Caco-2 (cell line): ENCODE measurements at regions not wholly inside any gene's neighbourhood (a gene's known extent, or its start where the extent isn't known, plus 50 kb on each side); places are given as distances from the start of the nearest gene placed in this dataset.

Experiments
- BruUV-seq: library from RNA; stranded (reverse); fragments of 400-500 nt; replicated peaks from 2 replicates; lab custom pipeline; 2021; lab: Mats Ljungman, UMichigan
- CTCF ChIA-PET: fragments of 300-600 bp; sonication (Branson Sonifier 250); formaldehyde crosslinking; loops from one replicate; lab custom pipeline; 2022; ENCODE audit warnings: antibody characterized with exemption; lab: Charles Lee
- POLR2A ChIA-PET: fragments of 300-600 bp; sonication (Branson Sonifier 250); formaldehyde crosslinking; loops from one replicate; lab custom pipeline; 2022; ENCODE audit warnings: antibody characterized with exemption; lab: Charles Lee
- DNase-seq, 2 experiments: peaks; one replicate each; pipeline versions ENCODE4 v3.0.0 to v3.0.0-alpha.2; 2020 to 2022
- H3K27me3 ChIP-seq: replicated peaks from 2 replicates; pipeline ENCODE4 v1.6.0; 2011; ENCODE audit warnings: low read length; ENCODE audit not compliant: control insufficient read depth, insufficient read depth
- H3K36me3 ChIP-seq: 2 replicates; pipeline ENCODE4 v1.5.1; 2011; ENCODE audit warnings: low read length; ENCODE audit not compliant: control insufficient read depth, insufficient read depth
- H3K4me1 ChIP-seq: fragments of 250-450 bp; sonication (Bioruptor Pico); 2 replicates; pipeline ENCODE4 v1.5.1; 2020; ENCODE audit warnings: mild to moderate bottlenecking
- H3K4me3 ChIP-seq: 2 replicates; pipeline ENCODE4 v1.5.1; 2011; ENCODE audit warnings: low read depth, mild to moderate bottlenecking, control low read depth, low read length
- H3K9me3 ChIP-seq: fragments of 250-450 bp; sonication (Bioruptor Pico); 2 replicates; pipeline ENCODE4 v1.5.1; 2020; ENCODE audit warnings: mild to moderate bottlenecking, moderate library complexity
- H3K27ac Mint-ChIP-seq: one replicate; pipeline ENCODE4 v1.8.0; 2022; ENCODE audit warnings: mixed read lengths; ENCODE audit not compliant: unreplicated experiment
- H3K27me3 Mint-ChIP-seq: one replicate; pipeline ENCODE4 v1.8.0; 2022; ENCODE audit warnings: mixed read lengths; ENCODE audit not compliant: insufficient read depth, unreplicated experiment
- H3K36me3 Mint-ChIP-seq: one replicate; pipeline ENCODE4 v1.8.0; 2022; ENCODE audit warnings: mild to moderate bottlenecking, mixed read lengths; ENCODE audit not compliant: insufficient read depth, unreplicated experiment
- H3K4me1 Mint-ChIP-seq: one replicate; pipeline ENCODE4 v1.8.0; 2022; ENCODE audit warnings: low read depth, mixed read lengths; ENCODE audit not compliant: unreplicated experiment
- H3K4me3 Mint-ChIP-seq: one replicate; pipeline ENCODE4 v1.8.0; 2022; ENCODE audit warnings: mild to moderate bottlenecking, moderate library complexity, mixed read lengths; ENCODE audit not compliant: unreplicated experiment
- H3K9me3 Mint-ChIP-seq: one replicate; pipeline ENCODE4 v1.8.0; 2022; ENCODE audit warnings: mixed read lengths; ENCODE audit not compliant: unreplicated experiment
- CTCF ChIP-seq, 2 experiments: fragments of 200-600 bp in 1 of 2; IDR thresholded peaks; 1 replicate in 1 of 2; 2 replicates in 1 of 2; pipeline versions ENCODE4 v1.5.1 to v1.8.0; 2011 to 2022; ENCODE audit warnings: antibody characterized with exemption in 1 of 2, control low read depth in 1 of 2, inconsistent platforms in 1 of 2, low read depth in 1 of 2, low read length in 1 of 2, mild to moderate bottlenecking in 1 of 2, moderate library complexity in 1 of 2; ENCODE audit not compliant: insufficient read depth in 1 of 2, severe bottlenecking in 1 of 2, unreplicated experiment in 1 of 2
- intact Hi-C: fragments of 100-400 bp; cut with micrococcal nuclease; formaldehyde crosslinking; loops from one replicate; pipeline ENCODE4 v1.10.0; 2022; ENCODE audit not compliant: unreplicated experiment

- Histone ChIP-seq H3K27me3 (no peaks in the 10 kb centered on the region), H3K4me3 (no peak overlapping the region), H3K9me3 (no peaks in the 10 kb centered on the region), H3K4me1 (no peaks in the 10 kb centered on the region), H3K36me3 (no peaks in the 10 kb centered on the region)
- no TSS peak for BruUV-seq
- Mint-ChIP-seq H3K4me1 (no peaks in the 10 kb centered on the region), H3K27me3 (no peaks in the 10 kb centered on the region), H3K27ac (no peak overlapping the region), H3K4me3 (no peak overlapping the region), H3K9me3 (no peaks in the 10 kb centered on the region), H3K36me3 (no peaks in the 10 kb centered on the region)
- TF ChIP-seq CTCF (IDR thresholded peaks at IDR 0.05; ENCODE audit: insufficient read depth in 1 of 2, low read depth in 1 of 2, low read length in 1 of 2, severe bottlenecking in 1 of 2, unreplicated experiment in 1 of 2): no peak
- DNase-seq: no peak
- ChIA-PET CTCF (no interaction called here), POLR2A (no interaction called here)
- intact Hi-C loops: no loop called here
These were observed 763.4 kb downstream of the PCDH18 start for GRCh38 chr4:136768925-136769275.

GRCh38 chr4:136768213-136768924, 763.9 kb downstream of the PCDH18 start:
- Mint-ChIP-seq H3K36me3 (no peaks in the 10 kb centered on the region), H3K4me1 (no peaks in the 10 kb centered on the region), H3K9me3 (no peaks in the 10 kb centered on the region), H3K27me3 (no peaks in the 10 kb centered on the region), H3K27ac (no peak overlapping the region), H3K4me3 (no peak overlapping the region)
- BruUV-seq: no TSS peak
- Histone ChIP-seq H3K4me1 (no peaks in the 10 kb centered on the region), H3K36me3 (no peaks in the 10 kb centered on the region), H3K4me3 (no peak overlapping the region), H3K9me3 (no peaks in the 10 kb centered on the region), H3K27me3 (no peaks in the 10 kb centered on the region)
- TF ChIP-seq CTCF (IDR thresholded peaks at IDR 0.05; ENCODE audit: insufficient read depth in 1 of 2, low read depth in 1 of 2, low read length in 1 of 2, severe bottlenecking in 1 of 2, unreplicated experiment in 1 of 2): no peak
- no peak for DNase-seq
- ChIA-PET POLR2A (no interaction called here), CTCF (no interaction called here)
- intact Hi-C loops: no loop called here

GRCh38 chr4:136763919-136764318, 768.4 kb downstream of the PCDH18 start:
- Mint-ChIP-seq H3K27ac (no peak overlapping the region), H3K36me3 (no peaks in the 10 kb centered on the region), H3K4me3 (no peak overlapping the region), H3K9me3 (no peaks in the 10 kb centered on the region), H3K4me1 (no peaks in the 10 kb centered on the region), H3K27me3 (no peaks in the 10 kb centered on the region)
- Histone ChIP-seq H3K36me3 (no peaks in the 10 kb centered on the region), H3K9me3 (no peaks in the 10 kb centered on the region), H3K27me3 (no peaks in the 10 kb centered on the region), H3K4me1 (no peaks in the 10 kb centered on the region), H3K4me3 (no peak overlapping the region)
- intact Hi-C loops: no loop called here
- POLR2A ChIA-PET: no interaction called here
- TF ChIP-seq CTCF (IDR thresholded peaks at IDR 0.05; ENCODE audit: insufficient read depth in 1 of 2, low read depth in 1 of 2, low read length in 1 of 2, severe bottlenecking in 1 of 2, unreplicated experiment in 1 of 2): no peak
- CTCF ChIA-PET: interaction anchor here (0.5 kb wide), 1 partner anchor 89 kb away, joined by 9 read pairs; no protein-coding TSS in a partner anchor
- BruUV-seq: no TSS peak
- no peak for DNase-seq
